D341Med (cell line): ENCODE measurements at regions not wholly inside any gene's neighbourhood (a gene's known extent, or its start where the extent isn't known, plus 50 kb on each side); places are given as distances from the start of the nearest gene placed in this dataset.

Experiments used
- DNase-seq: peaks from one replicate; pipeline ENCODE4 v3.0.0; 2012; ENCODE audit warnings: low spot score

DNA sequence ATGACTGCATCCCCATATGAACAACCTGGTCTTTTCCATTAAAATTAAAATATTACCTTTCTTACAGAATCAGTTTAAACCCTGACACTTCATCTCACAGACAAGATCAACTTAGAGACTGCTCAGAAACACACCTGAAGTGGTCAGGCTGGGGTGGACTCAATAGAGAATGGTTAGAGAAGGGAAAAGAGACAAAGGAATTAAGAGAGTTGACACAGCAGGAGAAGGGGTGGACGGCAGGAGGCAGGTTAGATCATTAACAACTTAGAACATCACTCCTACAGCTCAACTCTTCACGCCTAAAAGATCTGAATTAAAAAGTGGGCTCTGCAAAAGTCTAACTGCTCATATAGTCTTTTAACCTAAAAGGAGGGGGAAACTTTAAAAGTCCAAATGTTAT is 157.7 kb upstream of the COL1A2 start:
- DNase-seq, result no peak

DNA sequence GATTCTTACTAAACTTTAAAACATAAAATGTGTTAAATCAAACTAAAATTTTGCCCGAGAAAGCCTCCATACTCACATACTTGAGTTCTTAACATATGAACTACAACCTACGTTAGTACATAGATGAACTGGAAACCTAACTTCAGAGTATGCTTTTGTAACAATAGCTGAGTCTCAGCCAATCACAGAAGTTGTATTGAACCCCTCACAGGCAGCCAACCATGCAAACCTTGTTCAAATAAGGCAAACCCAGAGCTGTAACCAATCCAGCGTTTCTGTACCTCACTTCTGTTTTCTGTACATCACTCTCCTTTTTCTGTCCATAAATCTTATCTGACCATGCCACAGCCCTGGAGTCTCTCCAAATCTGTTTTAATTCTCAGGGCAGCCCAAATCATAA is 157.3 kb upstream of the COL1A2 start:
- DNase-seq, result no peak

DNA sequence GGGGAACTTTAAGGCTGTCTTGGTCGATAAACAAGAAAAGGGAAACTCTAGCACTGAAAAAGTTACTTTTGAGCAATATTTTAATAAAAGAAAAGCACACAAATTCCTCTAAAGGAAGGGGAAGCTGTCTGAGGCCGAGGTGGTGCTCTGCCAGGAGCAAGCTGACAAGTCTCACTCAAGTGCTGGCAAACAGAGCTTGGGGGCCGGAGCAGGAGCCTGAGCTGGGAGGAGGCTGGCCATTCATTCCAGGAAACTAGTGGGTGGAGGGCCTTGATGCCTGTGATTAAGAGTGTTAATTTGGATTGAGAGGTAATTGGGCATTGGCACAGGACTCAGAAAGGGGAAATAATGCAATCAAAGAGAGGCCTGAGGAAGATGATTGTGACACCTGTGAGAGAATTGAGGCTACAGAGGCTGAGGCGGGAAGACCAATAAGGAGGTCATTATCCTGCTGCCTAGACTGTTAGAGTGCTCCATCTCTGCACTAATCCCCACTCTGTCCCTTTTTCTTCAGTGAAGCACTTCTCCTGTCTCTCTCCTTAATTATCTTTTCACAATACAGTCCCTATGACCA is 154.9 kb upstream of the COL1A2 start:
- no peak for DNase-seq

DNA sequence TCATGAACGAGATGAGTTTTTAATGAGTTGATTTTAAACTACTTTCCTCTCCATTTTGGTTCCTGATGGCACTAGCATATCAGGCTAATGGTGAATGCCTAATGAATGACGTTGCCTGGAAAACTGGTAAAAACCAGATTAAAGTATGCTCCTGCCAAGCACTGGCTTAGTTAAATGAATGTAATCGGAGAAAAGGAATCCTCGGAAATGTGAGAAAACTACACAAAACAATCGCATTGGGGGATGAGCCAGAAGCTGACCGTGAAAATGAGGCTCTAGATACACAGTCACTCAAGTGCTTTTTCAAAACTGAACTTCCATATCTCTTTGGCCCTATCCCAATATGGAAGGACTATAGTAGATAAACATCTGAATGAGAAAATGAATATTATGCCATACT is 153.8 kb upstream of the COL1A2 start:
- no peak for DNase-seq

GRCh38 chr7:94241402-94241925 is 153.2 kb upstream of the COL1A2 start:
- DNase-seq, result no peak

DNA sequence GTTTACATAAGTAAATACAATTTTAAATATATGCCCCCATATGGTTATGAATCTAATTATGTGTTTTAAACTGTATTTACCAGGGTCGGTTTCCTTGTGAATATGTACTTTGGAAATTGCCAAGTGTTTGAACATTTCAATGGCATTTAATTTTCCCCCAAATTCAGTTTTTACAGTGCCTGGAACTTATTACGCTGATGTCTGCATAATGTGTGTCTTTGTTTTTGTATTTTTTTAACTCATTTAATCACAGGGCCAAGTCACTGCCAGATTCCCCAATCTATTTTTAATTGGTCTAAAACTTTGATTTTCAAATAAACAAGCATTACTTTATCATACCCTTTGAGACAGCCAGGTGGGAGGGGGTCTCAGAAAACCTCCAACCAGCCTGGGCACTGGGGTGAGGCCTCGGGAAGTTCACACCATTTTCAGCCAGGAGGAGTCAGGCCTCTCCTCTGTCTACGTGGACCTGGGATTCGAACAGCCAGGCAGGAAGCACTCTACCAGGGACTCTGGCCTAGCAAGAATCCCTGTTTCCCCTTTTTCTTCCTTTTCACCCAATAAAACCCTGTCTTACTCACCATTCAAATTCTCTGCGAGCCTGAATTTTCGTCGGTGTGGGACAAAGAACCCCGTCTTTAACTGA is 151.5 kb upstream of the COL1A2 start:
- DNase-seq, result no peak

GRCh38 chr7:94244760-94245159 is 149.9 kb upstream of the COL1A2 start:
- DNase-seq, result no peak

- no peak for DNase-seq
Measured at GRCh38 chr7:94245500-94245899, 149.2 kb upstream of the COL1A2 start.

DNA sequence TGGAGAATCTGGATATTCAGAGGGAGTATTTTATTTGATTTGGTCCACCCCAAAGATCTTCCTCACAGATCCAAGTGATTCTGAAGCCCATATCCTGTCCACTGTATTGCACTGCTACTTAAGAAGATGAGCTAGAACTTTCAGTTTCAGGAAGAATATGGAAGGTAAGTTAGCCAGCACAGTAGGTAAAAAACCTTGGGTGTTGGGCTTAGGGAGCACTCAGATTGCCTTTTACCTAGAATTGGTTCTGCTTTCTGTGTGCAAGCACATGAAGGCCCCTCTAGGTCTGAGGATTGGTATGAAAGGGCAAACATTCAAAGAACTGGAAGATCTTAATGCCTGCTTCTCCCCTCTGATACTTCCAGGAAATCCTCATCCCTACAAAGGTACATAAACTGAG is 146.7 kb upstream of the COL1A2 start:
- no peak for DNase-seq

GRCh38 chr7:94249631-94250030 is 145.1 kb upstream of the COL1A2 start:
- no peak for DNase-seq

GRCh38 chr7:94250124-94250523 is 144.6 kb upstream of the COL1A2 start:
- no peak for DNase-seq

DNA sequence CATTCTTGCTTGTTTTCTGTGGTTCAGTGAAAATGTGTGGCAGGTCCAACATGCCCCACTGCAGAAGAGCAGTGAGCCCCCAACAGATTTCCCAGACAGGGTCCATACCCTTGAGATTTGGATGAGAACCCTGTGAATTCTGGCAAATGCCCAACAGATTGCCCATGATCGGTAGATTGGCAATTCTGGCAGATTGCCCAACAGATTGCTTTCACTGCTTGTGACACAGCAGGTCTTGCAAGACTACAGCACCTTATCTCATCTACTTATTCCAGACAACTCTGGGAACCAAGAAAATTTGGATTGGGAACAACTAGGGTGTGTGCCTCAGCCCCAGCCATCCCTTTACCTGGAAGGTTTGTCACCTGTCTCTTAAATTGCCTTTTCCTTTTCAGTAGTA is 143.7 kb upstream of the COL1A2 start:
- no peak for DNase-seq

DNA sequence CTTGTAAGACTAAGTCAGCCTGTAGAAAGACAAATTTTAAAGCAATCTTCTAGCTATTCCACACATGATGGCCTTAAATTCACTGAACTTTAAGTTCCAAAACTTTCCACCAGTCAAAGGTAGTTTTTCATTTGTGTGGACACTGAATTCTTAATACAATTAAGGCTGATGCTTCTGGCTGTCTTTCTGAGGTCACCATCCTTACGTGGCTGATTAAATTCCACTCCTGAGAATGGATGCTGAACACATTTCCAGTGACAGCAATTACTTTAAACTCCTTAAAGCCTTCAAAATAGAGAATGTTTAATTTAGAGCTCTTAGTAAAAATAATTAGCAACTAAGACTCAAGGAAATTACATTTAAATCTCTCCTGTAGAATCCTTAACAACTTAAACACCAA is 142.6 kb upstream of the COL1A2 start:
- DNase-seq, result no peak

DNA sequence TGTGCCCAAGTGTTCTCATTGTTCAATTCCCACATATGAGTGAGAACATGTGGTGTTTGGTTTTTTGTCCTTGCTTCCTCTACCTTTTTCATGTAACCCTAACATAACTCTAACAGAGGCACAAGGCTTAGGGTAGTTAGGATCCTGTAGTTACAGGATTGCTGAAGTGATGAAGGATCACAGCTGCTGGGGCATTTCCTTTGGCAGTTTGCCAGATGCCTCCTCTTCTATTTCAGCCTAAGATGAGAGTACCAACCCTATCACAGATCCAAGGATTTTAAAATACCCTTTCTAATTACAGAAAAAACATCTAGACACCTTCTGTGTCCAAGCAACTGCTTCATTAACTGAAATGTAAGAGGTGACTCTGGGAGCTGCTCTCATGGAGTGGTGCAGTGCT is 141.7 kb upstream of the COL1A2 start:
- DNase-seq, result no peak

- DNase-seq, result no peak
Measured at GRCh38 chr7:94253686-94254085, 141.0 kb upstream of the COL1A2 start.

GRCh38 chr7:94258418-94259300 is 136.0 kb upstream of the COL1A2 start:
- no peak for DNase-seq

DNA sequence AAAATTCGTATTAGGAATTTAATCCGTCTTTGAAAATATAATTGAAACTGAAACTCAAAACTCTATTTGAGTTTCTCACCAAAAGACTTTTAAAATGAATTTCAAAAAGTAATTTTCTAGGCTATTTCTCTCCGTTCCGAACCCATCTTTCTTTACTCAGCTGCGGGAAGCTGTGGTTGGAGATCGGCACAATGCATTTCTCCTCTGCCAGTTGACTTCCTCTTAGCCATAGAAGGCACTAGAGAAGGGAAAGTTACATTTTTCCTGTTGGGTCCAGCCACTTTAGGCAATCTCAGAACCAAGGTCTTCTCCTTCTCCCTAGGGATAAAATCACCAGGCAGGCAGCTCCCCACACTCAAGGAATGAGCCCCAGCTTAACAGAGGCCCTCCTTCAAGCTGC is 133.6 kb upstream of the COL1A2 start:
- no peak for DNase-seq

GRCh38 chr7:94264756-94265155 is 129.9 kb upstream of the COL1A2 start:
- no peak for DNase-seq

DNA sequence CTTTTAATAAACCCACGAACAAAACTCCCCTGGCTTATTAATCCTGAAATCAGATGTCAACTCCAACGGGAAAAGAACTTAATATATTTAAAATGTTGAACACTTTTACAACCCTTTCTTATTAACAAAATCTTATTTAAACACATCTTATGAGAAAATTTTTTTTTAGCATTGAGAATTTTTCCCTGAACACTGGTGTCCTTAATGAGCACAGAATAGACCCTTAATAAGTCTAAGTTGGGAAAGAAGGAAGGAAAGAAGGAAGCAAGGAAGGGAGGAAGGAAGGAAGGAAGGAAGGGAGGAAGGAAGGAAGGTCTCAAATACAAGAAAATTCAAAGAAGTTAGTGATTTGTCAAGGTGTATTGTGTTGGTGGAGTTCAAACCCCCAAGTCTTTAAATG is 129.2 kb upstream of the COL1A2 start:
- DNase-seq, result no peak

GRCh38 chr7:94266238-94266644 is 128.5 kb upstream of the COL1A2 start:
- no peak for DNase-seq

DNA sequence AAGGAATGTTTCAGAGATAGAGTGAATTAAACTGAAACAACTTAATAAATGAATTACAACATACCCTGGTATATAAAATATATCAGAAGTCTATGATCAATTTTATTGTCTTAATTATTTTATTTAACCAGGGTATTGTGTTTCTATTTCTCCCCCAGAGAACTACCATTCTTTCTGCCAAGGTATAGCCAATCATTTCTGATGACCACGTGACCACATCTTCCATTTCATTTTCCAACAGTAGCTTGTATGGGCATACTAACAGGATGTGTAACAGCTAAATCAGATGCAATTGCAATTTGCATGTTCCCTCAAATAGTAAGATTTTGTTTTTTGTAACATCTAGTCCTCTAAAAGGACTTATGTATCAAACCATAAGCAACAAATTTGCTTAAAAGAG is 123.9 kb upstream of the COL1A2 start:
- no peak for DNase-seq

DNA sequence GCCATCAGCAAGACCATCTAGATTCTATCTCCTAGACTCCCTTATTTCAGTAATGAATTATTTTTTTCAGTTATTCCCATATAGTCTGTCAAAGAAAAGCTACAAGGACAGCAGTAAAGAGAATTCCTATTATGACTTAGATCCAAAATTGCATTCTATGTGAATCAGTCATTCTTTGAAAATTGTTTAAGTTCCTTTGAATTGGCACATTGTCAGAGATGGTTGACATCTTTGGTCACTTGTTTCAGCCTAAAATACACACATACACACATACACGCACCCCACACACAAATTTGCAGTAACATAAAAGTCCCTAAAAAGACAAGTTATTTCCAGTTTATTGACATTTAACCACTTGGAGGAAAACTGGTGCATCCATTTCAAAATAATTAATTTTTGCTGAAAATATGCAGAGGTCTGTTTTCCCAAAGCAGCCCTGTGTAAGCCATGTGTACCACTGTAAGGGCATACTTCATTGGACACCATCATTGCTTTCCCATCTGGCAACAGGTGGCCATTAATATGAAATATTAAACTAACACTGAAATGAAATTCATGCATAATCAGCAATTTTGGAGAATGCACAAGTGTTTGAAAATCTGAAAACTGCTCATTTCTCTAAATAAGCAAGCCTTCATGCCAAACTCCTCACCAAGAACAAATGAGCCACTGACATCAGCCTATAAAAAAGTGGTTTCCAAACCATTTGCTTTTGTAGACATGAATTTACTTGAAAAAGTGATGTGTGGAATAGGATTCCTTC is 121.7 kb upstream of the COL1A2 start:
- DNase-seq, result no peak
